Activated CD4-positive, alpha-beta T cell treated with anti-CD3 and anti-CD28 coated beads, Interleukin-2, Interleukin-4, amounts not matched to agents 100 ng/mL and 50 ng/mL, durations not matched to agents 16 hours and 8 hours (primary cell): ENCODE measurements at regions not wholly inside any gene's neighbourhood (a gene's known extent, or its start where the extent isn't known, plus 50 kb on each side); places are given as distances from the start of the nearest gene placed in this dataset.
"Not testable (repeated sequence)": the region's sequence is repeated elsewhere in the genome, so short reads cannot be mapped to it uniquely, and the experiment has no call there.

ENCODE experiments used
- DNase-seq: peaks from one replicate; pipeline ENCODE4 v3.0.0-alpha.2; 2020; ENCODE audit warnings: low spot score

DNA sequence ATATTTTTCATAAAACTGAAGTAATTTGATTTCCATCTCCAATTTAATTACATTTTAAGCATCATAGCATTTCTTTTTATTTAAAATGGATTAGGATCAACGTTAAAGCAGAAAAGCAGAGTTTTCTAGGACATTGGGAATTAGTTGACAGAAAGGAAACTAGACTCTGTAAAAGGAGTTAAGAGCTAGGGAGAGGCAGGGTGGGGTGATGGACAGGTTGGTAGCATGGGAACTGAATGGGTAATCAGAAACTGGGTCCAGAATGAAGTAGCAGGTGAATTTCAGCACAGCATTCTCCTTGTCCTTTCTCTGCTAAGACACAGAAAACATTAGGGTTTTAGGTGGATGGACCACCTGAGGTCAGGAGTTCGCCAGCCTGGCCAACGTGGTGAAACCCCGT, 97.6 kb downstream of the ANAPC4 start:
- DNase-seq: no peak

DNA sequence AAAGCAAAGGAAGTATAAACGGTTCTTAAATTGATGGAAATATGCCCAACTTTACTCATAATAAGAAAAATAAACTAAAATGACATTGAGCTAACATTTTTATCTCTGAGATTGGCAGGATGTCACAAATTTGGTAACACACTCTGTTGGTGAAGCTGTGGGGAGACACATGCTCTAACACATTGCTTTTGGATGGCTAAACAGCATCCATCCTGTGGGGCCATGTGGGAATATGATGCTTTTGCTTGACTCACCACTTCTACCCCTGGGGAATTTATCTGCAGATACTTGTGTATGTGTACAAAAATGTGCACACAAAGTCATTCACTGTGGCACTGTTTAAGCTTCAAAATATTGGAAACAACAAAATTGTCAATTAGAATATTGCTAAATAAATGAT, 100.2 kb downstream of the ANAPC4 start:
- no peak for DNase-seq

DNA sequence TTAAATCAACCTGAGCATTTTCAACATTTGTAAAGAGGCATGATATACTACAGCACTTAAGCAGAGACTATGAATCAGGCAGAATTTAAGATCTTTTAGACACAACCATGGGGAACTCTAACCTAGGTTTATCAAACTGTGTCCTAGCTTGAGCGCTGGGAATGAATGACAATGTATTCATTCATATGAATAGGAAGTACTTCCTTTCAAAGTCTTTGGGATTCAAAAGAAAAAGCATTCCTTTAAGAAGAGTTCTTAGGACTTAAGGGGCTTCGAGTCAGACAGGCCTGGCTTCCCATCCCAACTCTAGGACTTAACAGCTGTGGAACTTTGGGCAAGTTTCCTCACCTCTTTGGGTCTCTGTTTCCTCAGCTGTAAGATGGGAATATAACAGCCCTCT, 104.6 kb downstream of the ANAPC4 start:
- DNase-seq: no peak

DNA sequence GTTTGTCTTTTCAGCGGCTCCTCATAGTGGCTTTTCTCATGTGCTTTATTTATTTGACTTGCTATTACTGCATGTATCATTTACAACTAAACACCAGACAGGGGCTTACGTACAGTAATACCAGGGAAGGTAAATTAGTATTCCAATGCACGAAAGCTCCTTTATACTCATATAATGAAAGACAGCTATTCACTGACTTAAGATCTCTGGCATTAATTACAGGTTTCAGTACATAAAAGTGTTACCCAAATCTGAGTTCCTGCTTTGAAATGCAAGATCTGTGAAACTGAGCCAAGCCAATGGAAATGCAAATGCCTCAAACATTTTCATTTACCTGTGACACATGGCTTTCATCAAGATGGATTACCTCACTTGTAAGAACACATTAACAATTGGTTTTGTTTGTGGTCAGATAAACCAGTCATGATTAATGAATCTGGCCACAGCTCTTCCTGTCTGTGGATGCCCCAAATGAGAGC, 107.2 kb downstream of the ANAPC4 start:
- peak; percentile 15 for DNase-seq

DNA sequence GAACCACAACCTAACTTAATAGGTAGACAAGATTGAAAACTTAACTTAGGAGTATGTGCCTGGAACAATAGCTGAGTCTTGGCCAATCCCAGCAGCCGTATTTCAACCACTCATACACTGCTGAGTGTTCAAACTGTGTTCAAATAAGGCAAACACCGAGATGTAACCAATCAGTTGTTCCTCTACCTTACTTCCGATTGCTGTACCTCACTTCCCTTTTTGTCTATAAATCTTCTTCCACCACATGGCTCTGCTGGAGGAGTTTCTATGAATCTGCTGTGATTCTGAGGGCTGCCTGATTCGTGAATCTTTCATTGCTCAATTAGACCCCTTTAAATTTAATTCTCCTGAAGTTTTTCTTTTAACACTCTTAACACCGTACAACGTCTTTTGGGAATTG, 108.0 kb downstream of the ANAPC4 start:
- DNase-seq: no peak

DNA sequence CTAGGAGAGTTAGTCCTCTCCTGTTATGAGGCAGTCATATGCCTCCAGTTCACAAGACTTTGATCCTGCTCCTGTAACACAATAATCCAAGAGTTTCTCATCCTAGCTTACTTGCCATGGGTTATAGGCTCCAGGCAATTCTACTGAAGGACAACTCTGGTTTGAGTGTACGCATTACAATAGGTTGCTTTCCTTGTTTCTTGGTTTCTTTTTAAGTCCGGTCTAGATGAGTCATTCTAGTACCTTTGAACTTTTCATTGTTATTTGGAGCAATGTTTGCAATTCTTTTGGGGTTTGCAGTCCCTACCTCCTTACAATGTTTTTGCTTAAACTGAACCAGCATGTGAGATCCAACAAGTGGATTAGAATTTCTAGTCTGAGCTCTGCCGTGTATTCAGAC, 109.1 kb downstream of the ANAPC4 start:
- DNase-seq: no peak

DNA sequence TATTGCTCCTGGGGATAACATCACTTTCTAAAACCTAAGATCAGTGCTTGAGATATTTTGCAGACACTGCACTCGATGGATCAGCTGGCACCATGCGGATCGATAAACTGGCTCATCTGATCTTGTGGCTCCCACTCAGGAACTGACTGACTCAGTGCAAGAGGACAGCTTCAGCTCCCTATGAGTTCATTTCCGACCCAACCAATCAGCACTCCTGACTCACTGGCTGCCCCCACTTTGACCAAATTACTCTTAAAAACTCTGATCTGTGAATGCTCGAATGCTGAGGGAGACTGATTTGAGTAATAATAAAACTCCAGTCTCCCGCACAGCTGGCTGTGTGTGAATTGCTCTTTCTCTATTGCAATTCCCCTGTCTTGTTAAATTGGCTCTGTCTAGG, 110.1 kb downstream of the ANAPC4 start:
- DNase-seq: no peak

DNA sequence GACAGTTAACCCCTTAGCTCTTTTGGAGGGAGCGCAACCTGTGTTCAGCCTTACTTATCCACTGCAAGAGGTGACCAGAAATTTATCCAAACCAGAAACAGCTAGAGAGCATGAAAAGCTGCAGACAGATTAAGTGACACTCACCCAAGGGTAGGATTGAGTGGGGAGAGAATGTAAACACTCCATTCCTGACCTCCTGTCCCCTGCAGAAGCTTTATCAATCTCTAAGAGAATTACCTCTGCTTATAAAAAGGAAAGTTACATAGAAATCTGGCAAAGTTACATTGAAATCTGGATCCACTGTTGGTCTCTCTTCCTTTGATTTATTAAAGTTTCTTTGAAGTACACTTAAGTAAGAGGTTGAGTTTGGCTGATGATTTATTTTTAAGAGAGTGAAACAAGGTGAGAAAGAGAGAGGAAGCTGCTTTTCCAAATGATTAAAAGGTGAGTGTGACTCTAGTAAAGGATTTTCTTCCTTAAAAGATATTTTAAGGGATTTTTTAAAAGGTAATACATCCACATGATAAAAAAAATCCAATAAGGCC, 112.3 kb downstream of the ANAPC4 start:
- DNase-seq: no peak

DNA sequence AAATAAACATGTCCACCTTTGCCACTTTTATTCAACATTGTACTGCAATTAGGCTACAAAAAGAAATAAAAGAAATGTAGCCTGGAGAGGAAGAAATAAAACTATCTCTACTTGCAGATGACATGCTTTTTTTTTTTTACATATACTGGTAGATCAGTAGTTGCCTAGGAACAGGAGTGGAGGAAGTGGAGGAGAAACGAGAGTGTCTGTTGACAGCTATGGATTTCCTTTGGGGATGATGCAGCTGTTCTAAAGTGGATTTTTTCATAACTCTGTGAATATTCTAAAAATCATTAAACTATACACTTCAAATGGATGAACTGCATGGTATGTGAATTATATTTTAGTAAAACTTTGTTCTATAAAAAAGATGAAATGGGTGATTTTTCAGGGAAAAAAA, 116.4 kb downstream of the ANAPC4 start:
- DNase-seq: no peak

DNA sequence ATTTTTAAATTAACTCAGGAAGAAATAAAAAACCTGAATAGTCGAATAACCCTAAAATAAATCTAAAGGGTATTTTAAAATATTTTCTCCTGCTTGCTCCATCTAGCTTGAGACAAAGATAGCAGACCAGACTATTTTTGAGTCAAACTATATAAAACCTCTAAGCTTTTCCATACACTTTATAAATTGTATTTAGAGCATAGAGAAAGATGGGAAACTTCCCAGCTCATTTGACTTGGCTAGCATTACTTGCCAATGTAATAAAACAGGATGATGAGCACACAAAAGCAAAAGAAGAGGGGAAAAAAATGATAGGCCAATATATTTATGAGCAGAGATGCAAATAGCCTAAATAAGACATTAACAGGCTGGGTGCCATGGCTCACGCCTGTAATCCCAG, 117.1 kb downstream of the ANAPC4 start:
- DNase-seq: no peak

DNA sequence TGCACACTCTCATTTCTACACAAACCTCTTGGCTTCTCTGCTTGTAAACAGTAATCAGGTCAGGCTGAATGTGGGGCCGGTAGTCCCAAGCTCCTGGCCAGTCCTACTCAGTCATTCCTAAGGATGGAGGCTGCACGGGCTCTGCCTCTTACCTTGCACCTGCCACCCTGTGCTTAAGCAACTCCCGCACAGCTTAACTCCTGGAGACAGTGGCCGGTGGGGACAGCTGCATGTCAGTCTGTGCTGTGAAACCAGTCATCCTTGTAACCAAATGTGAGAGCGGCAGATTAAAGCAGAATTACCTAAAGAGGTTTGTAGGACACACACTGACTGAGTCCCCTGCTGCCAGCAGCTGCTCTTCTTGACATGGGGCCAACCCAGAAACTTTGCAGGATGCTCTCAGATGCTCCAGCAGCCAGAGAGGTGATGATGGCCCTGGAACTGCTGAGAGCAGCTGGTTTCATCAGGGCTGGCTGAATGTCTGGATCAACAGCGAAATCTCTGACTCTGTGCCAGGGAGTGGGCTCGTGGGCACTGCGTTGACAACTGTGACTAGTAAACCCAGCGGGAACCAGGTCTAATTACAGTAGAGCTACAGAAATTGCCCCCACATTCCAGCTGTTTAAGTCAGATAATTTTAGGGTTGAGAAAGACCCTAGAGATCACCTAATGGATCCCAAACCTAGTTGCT, 123.7 kb downstream of the ANAPC4 start:
- no peak for DNase-seq

DNA sequence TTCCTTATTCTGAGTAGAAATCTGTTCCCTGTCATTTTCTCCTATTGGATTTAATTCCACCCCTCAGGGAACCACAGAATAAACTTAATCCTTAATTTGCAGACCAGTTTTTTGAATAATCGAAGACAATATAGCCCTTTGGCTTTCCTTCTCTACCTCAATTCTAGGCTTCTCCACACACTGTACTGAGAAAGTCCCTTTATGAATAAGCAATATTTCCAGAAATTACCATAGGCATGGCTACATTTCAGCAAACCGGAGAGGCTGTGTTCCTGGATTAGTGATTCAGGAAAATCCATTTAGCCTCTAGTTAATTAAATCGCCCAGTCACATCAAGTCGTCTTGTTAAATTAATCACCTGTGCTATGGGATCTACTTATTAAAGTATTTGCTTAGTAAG, 125.1 kb downstream of the ANAPC4 start:
- no peak for DNase-seq

DNA sequence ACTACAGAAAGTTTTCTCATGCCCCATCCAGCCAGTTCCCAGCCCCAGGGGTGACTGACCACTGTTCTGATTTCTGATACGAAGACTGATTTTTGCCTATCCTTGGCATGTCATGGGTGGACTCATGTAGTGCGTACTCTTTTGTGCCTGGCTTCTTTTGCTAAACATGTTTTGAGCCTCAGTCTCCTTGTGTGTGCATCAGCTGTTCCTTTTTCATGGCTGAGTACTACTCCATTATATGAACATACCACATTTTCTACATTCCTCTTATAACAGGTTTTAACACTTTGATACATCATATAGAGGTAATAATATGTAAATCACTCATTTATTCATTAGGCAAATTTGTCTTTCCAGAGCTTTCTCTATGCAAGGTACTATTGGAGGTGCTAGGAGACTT, 126.7 kb downstream of the ANAPC4 start:
- DNase-seq: no peak

DNA sequence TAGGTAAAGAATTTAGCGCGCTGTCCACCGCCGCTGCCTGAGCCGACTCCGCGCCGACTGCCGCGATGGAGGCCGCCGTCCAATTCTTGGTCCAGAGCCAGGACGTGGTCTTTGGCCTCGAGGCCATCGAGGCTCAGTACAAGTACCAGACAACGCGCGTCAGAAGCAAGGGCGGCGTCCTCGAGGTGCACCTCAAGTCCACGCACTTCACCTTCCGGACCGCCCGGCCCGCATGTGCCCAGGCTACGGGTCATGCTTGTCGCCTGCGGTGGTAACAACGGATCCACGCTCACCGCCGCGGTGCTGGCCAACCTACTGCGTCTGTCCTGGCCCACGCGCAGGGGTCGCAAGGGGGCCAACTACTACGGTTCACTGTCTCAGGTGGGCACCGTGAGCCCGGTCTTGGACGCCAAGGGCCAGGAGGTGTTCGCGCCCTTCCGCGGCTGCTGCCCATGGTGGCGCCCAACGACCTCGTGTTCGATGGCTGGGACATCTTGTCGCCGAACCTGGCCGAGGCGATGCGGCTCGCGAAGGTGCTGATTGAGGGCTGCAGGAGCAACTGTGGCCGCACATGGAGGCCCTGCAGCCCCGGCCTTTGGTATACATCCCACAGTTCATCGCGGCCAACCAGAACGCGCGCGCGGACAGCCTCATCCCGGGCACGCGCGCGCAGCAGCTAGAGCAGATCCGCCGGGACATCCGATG, 128.0 kb downstream of the ANAPC4 start:
- DNase-seq: no peak

DNA sequence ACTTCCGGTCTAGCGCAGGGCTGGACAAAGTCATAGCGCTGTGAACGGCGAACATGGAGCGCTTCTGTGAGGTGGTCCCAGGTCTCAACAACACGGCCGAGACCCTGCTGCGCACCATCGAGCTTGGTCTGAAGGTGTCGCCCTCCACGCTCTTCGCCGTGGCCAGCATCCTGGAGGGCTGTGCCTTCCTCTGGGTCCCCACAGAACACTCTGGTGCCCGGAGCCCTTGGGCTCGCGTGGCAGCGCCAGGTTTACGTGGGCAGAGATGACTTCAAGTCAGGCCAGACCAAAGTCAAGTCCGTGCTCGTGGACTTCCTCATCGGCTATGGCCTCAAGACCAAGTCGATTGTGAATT, 128.6 kb downstream of the ANAPC4 start:
- no peak for DNase-seq

DNA sequence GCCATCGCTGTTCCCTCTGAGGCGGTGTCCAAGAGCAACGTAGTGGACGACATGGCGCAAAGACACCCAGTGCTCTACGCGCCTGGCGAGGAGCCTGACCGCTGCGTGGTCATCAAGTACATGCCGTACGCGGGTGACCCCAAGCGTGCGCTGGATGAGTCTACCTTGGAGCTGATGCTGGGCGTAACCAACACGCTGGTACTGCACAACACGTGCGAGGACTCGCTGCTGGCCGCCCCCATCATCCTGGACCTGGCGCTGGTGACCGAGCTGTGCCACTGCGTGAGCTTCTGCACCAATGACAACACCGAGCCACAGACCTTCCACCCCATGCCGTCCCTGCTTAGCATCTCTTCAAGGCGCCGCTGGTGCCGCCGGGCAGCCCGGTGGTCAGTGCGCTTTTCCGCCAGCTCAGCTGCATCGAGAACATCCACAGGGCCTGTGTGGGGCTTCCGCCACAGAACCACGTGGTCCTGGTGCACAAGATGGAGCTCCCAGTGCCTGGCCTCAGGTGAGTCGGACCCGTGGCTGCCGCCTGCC, 129.0 kb downstream of the ANAPC4 start:
- no peak for DNase-seq

DNA sequence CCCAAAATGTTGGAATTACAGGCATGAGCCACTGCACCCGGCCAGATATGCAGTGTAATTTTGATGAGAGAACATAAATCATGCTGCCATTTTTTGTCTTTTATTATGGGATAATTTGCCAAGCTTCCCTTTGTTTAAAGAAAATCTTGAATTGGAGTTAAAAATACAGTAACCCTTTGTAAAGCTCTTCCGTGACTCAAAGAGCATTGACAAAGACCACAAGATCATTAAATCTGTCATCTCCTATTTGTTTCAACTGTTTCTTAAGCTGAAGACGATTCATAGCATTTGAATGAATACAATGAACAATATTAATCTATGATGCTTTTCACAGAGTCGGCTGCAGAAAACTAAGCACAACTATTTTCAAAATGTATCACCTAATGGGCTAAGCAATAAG, 132.6 kb downstream of the ANAPC4 start:
- DNase-seq: no peak

DNA sequence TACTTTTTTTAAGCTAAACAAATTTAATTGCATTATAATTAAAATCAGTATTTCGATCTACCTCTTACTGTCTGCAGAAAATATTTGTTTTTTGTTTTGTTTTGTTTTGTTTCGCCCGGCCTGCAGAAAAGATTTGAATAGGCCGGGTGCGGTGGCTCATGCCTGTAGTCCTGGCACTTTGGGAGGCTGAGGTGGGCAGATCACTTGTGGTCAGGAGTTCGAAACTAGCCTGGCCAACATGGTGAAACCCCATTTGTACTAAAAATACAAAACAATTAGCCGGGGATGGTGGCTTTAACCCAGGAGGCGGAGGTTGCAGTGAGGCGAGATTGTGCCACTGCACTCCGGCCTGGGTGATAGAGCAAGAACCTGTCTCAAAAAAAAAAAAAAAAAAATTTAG, 134.8 kb downstream of the ANAPC4 start:
- DNase-seq: not testable (repeated sequence)

DNA sequence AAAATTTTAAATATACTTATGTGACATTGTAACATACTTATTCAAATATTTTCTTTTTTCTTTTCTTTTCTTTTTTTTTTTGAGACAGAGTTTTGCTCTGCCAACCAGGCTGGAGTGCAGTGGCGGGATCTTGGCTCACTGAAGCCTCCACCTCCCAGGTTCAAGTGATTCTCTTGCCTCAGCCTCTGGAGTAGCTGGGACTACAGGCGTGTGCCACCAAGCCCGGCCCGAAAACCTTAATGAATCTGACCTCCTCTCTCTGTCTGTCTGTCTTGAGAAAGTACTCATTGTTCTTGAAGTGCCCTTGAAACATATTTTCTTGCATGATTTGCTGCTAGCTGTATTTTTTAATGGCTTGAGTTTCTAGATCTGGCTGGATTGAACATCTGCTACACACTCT, 136.8 kb downstream of the ANAPC4 start:
- no peak for DNase-seq

DNA sequence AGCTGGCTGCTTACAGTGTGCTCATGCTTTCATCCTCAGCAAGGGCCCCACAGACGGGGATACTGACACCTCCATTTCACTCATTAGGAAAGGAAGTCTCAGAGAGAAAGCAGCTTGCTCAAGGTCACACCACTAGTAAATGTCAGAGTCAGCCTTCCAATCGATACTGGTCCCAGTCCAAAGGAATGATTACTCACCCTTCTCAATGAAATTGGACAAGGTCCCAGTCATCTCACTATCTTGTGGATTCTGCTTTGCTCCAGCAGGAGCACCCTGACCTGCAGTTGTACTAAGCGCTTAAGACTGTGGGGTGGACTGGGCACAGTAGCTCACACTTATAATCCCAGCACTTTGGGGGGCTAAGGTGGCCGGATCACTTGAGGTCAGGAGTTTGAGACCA, 132.2 kb upstream of the SLC34A2 start:
- no peak for DNase-seq

DNA sequence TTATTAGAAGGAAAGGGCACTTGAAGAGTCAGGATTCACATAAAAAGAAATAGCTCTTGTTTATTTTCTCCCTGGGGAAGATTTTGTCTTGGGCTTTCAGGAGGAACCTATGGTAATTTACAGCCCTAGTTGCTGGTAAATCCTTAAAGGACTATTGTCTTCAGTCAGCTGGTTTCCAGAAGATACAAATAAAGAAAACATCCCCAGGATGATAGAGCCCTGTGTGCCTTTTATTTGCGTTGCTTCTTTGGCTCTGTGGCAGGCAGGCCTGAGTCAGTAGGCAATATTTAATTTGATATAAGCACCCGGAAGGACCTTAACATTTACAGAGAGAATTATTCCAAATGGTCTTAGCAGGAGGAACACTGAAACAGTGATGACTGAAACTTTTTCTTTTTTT, 131.0 kb upstream of the SLC34A2 start:
- no peak for DNase-seq

DNA sequence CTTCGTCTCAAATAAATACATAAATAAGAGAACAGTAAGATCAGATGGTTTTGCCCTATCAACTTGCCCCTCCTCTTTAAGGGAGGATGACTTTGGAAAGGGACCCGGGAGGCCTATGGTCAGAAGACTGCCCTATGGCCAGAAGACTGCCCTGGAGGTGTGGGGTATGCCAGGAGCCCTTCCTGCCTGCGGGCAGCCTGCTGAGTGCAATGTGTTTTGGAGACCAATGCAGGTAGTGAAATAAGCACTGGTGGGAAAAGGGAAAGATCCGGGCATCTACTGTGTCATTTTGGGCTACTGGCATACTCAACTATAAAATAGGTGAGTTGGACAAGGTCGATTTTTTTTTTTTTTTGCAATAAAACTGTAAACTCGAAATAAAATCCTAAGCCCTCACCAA, 129.8 kb upstream of the SLC34A2 start:
- no peak for DNase-seq

DNA sequence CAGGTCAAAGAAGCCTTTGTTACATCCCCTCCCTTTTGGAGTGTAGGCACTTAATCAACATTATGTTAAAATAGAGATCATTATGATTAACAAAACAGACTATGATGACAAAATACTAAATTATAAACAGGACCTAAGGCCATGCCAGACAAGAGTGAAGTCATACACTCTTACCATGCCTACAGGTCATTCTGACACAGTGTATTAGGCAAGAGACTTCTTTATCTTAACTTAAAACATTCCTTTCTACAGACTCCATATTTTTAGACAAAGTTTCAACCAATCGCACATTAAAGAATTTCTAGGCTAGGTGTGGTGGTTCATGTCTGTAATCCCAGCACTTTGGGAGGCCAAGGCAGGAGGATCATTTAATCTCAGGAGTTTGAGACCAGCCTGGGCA, 128.6 kb upstream of the SLC34A2 start:
- no peak for DNase-seq

DNA sequence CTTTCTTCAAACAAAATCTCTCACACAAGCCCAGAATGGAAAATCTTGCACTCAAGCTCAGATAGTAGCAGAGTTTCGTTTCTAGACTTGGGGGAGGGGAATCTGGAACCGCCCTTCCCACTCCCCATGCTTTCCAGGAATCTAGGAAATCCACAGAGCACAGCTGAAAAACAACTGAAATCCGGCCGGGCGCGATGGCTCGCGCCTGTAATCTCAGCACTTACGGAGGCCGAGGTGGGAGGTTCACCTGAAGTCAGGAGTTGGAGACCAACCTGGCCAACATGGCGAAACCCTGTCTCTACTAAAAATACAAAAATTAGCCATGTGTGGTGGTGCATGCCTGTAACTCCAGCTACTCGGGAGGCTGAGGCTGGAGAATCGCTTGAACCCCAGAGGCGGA, 127.3 kb upstream of the SLC34A2 start:
- DNase-seq: no peak
